KMS-11 (cell line): ENCODE measurements at regions not wholly inside any gene's neighbourhood (a gene's known extent, or its start where the extent isn't known, plus 50 kb on each side); places are given as distances from the start of the nearest gene placed in this dataset.

ENCODE experiments used
- H2AFZ ChIP-seq: fragments of 200-600 bp; sonication (generic); 2 replicates; pipeline ENCODE4 v1.6.1; 2016; ENCODE audit warnings: antibody characterized with exemption, mixed run types, low read depth
- H3K27ac ChIP-seq: fragments of 200-600 bp; sonication (generic); 2 replicates; pipeline ENCODE4 v1.6.1; 2016; ENCODE audit warnings: mild to moderate bottlenecking, mixed run types
- H3K27me3 ChIP-seq: fragments of 200-600 bp; sonication (generic); 2 replicates; pipeline ENCODE4 v1.6.1; 2017; ENCODE audit warnings: mild to moderate bottlenecking, low read depth, mixed run types, moderate library complexity; ENCODE audit not compliant: insufficient read depth
- H3K36me3 ChIP-seq: fragments of 200-600 bp; sonication (generic); 2 replicates; pipeline ENCODE4 v1.6.1; 2017; ENCODE audit warnings: mild to moderate bottlenecking, mixed run types; ENCODE audit not compliant: insufficient read depth
- H3K4me1 ChIP-seq: fragments of 200-600 bp; sonication (generic); 2 replicates; pipeline ENCODE4 v1.6.1; 2016; ENCODE audit warnings: mild to moderate bottlenecking, low read depth, mixed run types; ENCODE audit not compliant: poor library complexity, severe bottlenecking
- H3K4me2 ChIP-seq: fragments of 200-600 bp; sonication (generic); 2 replicates; pipeline ENCODE4 v1.7.0; 2016; ENCODE audit warnings: mild to moderate bottlenecking, mixed run types
- H3K4me3 ChIP-seq: fragments of 200-600 bp; sonication (generic); IDR thresholded peaks from 2 replicates; pipeline ENCODE4 v1.6.1; 2017; ENCODE audit warnings: low read depth, low read length, mixed read lengths; ENCODE audit not compliant: insufficient read depth
- H3K79me2 ChIP-seq: fragments of 200-600 bp; sonication (generic); 2 replicates; pipeline ENCODE4 v1.6.1; 2016; ENCODE audit warnings: low read depth, mixed run types; ENCODE audit not compliant: insufficient read depth
- H3K9ac ChIP-seq: fragments of 200-600 bp; sonication (generic); 2 replicates; pipeline ENCODE4 v1.6.1; 2016; ENCODE audit warnings: mild to moderate bottlenecking, mixed run types
- H4K20me1 ChIP-seq: fragments of 200-600 bp; sonication (generic); 2 replicates; pipeline ENCODE4 v1.6.1; 2016; ENCODE audit warnings: mild to moderate bottlenecking, mixed run types; ENCODE audit not compliant: insufficient read depth
- TF ChIP-seq, protein P1 (sequence below): fragments of 200-600 bp; sonication (generic); conservative IDR thresholded peaks from 2 replicates; pipeline ENCODE4 v1.6.1; 2017; ENCODE audit warnings: low read depth, mild to moderate bottlenecking, antibody characterized with exemption, low read length, moderate library complexity, mixed read lengths

DNA sequence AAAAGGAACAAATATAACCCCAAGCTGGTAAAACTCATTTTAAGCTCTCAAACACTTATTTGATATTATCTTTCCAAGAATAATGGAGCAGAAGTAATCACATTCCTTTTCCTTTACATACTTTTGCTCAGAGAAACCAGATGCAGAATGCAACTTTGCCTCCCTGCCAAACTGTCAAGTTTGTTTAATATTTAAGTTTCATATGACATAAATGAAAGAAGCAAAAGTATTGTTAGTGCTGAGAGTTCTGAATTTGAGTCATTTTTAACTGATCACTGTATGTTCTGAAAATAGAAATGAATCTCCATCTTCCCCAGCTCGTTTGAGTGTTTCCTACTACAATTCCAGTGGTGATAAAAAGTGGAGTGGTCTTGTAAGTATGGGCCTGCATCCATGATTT lies 423.4 kb downstream of the PID1 start:
- Histone ChIP-seq H3K9ac (no peak overlapping the region), H3K4me3 (no peak overlapping the region), H2AFZ (no peak overlapping the region), H3K27me3 (no peaks in the 10 kb centered on the region), H3K36me3 (no peaks in the 10 kb centered on the region), H4K20me1 (no peaks in the 10 kb centered on the region), H3K79me2 (no peaks in the 10 kb centered on the region), H3K4me1 (no peaks in the 10 kb centered on the region), H3K27ac (no peak overlapping the region), H3K4me2 (no peak overlapping the region)
- TF ChIP-seq, protein P1, sequence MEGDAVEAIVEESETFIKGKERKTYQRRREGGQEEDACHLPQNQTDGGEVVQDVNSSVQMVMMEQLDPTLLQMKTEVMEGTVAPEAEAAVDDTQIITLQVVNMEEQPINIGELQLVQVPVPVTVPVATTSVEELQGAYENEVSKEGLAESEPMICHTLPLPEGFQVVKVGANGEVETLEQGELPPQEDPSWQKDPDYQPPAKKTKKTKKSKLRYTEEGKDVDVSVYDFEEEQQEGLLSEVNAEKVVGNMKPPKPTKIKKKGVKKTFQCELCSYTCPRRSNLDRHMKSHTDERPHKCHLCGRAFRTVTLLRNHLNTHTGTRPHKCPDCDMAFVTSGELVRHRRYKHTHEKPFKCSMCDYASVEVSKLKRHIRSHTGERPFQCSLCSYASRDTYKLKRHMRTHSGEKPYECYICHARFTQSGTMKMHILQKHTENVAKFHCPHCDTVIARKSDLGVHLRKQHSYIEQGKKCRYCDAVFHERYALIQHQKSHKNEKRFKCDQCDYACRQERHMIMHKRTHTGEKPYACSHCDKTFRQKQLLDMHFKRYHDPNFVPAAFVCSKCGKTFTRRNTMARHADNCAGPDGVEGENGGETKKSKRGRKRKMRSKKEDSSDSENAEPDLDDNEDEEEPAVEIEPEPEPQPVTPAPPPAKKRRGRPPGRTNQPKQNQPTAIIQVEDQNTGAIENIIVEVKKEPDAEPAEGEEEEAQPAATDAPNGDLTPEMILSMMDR = no peak

DNA sequence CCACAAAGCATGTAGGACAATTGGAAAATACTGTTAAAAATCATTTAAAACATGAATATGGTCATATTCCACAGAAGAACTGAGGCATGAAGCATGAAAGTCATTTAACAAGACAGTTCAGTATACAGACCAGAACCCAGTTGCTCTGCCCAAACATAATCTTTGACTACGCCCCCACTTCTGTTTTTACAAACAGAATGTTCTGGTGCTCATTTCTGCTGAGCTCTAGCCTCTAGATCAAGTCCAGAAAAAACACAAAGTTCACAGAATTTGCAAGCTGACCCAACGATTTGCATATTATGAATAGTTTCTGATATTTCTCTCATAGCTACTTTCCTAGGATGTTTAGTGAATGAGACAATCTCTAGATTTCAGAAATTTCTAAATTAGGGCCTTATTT lies 424.9 kb downstream of the PID1 start:
- H3K9ac ChIP-seq = no peak overlapping the region
- H3K4me3 ChIP-seq = no peak overlapping the region
- TF ChIP-seq, protein P1 = no peak
- no peak overlapping the region for H3K4me2 ChIP-seq
- H2AFZ ChIP-seq = no peak overlapping the region
- no peaks in the 10 kb centered on the region for H3K79me2 ChIP-seq
- H4K20me1 ChIP-seq = no peaks in the 10 kb centered on the region
- H3K4me1 ChIP-seq = no peaks in the 10 kb centered on the region
- no peak overlapping the region for H3K27ac ChIP-seq
- no peaks in the 10 kb centered on the region for H3K27me3 ChIP-seq
- H3K36me3 ChIP-seq = no peaks in the 10 kb centered on the region

DNA sequence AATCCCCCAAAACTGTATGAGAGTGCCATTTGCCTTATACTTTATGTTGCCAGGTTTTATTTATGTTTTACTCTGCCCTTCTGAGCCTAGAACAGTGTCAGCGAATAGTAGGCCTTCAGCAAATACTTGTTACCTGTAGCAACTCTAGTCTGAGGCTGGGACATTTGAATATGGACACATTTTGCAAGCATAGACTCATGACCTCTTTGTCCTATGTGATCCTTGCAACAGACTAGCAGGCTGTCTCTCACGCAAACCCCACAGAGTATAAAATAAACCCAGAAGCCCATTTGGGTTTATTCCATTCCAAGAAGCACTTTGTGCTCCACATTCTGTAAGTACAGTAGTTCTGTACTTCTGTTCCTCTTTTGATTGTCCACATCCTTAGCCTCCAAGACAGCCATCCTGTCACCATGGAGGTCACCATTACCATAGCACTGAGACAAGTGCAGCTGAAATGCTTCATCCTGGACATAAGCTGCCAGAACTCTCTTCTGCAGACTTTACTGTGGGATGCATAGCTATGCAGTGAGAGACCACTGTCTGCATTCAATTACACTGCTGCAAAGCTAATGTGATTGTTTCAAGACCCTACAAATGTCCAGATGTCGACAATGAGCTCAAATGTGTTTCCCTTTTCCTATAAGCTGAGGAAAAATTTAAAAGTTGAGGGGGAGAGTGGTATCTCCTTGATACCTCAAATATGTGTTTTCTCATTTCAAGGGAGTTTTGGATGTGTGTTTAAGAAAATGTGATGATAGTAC lies 425.7 kb downstream of the PID1 start:
- Histone ChIP-seq H2AFZ (no peak overlapping the region), H3K4me3 (no peak overlapping the region), H3K9ac (no peak overlapping the region), H3K27ac (no peak overlapping the region), H3K36me3 (no peaks in the 10 kb centered on the region), H3K4me1 (no peaks in the 10 kb centered on the region), H4K20me1 (no peaks in the 10 kb centered on the region), H3K4me2 (no peak overlapping the region), H3K27me3 (no peaks in the 10 kb centered on the region), H3K79me2 (no peaks in the 10 kb centered on the region)
- TF ChIP-seq, protein P1 = no peak

DNA sequence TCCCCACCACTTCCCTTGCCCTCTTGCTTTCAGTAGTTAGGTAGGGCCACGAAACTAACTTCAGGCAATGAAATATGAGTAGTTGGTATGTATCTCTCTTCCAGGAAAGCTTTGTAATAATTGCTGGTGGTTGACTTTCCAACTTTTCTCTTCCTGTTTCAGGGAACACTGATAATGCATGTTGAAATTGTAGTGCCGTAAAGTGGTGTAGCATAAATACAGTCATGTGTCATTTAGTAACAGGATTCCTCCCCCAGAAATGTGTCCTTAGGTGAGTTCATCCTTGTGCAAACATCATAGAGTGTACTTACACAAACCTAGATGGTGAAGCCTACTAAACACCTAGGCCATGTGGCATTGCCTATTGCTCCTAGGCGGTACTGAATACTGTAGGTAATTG lies 429.2 kb downstream of the PID1 start:
- Histone ChIP-seq H3K4me2 (no peak overlapping the region), H3K27ac (no peak overlapping the region), H3K4me3 (no peak overlapping the region), H3K9ac (no peak overlapping the region), H3K36me3 (no peaks in the 10 kb centered on the region), H3K27me3 (no peaks in the 10 kb centered on the region), H2AFZ (no peak overlapping the region), H4K20me1 (no peaks in the 10 kb centered on the region), H3K79me2 (no peaks in the 10 kb centered on the region), H3K4me1 (no peaks in the 10 kb centered on the region)
- TF ChIP-seq, protein P1 = no peak
